Activated naive CD8-positive, alpha-beta T cell (primary cell): ENCODE measurements at regions not wholly inside any gene's neighbourhood (a gene's known extent, or its start where the extent isn't known, plus 50 kb on each side); places are given as distances from the start of the nearest gene placed in this dataset.

ENCODE experiments used
- H3K27ac Mint-ChIP-seq: one replicate; pipeline ENCODE4 v1.8.0; 2021; ENCODE audit warnings: mixed read lengths
- H3K27me3 Mint-ChIP-seq: one replicate; pipeline ENCODE4 v1.8.0; 2021; ENCODE audit warnings: mixed read lengths
- H3K36me3 Mint-ChIP-seq: one replicate; pipeline ENCODE4 v1.8.0; 2021; ENCODE audit warnings: mixed read lengths
- H3K4me1 Mint-ChIP-seq: one replicate; pipeline ENCODE4 v1.8.0; 2021; ENCODE audit warnings: low read depth, mixed read lengths
- H3K4me3 Mint-ChIP-seq: one replicate; pipeline ENCODE4 v1.8.0; 2021; ENCODE audit warnings: mild to moderate bottlenecking, mixed read lengths
- H3K9me3 Mint-ChIP-seq: one replicate; pipeline ENCODE4 v1.8.0; 2021; ENCODE audit warnings: low read depth, mixed read lengths

DNA sequence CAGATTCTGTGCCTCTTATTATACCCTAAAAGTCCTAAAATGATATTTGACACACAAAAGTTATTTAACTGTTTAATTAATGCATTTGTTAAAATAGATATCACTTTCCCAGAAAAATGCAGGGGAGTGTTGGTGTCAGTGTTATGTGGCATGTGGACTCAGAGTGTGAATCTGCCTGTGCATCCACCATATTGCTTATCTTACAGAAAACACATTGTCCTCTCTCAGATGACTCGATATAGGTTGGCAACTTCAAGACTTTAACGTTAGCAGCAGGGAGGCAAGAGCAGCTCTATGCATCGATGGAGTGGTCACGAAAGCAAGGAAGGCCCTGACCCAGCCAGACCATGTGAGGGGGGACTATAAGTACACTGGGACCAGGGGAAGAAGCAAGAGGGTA lies 165.4 kb upstream of the DCBLD2 start:
- peaks cover 9% of the 10 kb centered on the region for H3K27me3 Mint-ChIP-seq
- H3K4me3 Mint-ChIP-seq: no peak overlapping the region
- no peaks in the 10 kb centered on the region for H3K4me1 Mint-ChIP-seq
- H3K9me3 Mint-ChIP-seq: peaks cover 10% of the 10 kb centered on the region
- H3K27ac Mint-ChIP-seq: no peak overlapping the region
- H3K36me3 Mint-ChIP-seq: no peaks in the 10 kb centered on the region

DNA sequence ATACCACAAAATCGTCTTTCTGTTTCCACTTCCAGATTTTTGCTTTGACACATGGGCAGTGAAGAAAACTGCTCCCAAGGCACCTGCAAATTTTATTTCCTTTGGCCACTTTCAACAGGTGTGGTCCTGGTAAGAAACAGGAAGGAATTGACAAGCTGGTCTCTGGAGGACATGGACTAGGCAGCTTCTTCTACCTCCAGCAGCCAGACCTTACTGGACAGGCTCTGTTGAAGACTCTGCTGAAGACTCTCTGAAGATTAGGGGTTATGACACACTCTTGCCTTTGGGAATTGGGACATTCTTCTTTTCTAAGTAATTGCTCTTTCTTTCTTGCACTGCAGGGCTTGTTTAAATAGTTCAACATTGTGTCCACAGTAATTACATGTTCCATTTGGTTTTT lies 147.7 kb upstream of the DCBLD2 start:
- Mint-ChIP-seq H3K27ac (no peak overlapping the region), H3K9me3 (no peaks in the 10 kb centered on the region), H3K4me3 (no peak overlapping the region), H3K36me3 (no peaks in the 10 kb centered on the region), H3K27me3 (no peaks in the 10 kb centered on the region), H3K4me1 (no peaks in the 10 kb centered on the region)

DNA sequence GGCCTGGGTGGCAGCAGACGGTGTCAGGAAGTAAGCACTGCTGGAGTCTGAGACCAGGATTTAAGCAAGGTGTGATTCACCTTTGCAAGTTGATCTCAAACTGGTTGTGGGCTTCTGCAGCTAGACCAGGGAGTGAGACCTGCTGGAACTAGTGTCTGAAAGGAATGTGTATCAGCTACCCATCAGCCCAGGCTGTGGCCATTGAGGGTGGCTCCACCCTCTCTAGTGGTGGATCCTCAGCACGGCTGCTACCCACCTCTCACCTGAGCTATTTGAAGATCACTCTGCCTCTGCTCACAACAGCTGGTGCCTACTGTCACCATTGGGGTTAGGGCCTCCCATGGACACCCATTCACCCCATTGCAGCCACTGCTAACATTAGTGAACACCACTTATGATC lies 140.3 kb upstream of the DCBLD2 start:
- Mint-ChIP-seq H3K27ac (no peak overlapping the region), H3K9me3 (no peaks in the 10 kb centered on the region), H3K36me3 (no peaks in the 10 kb centered on the region), H3K4me1 (no peaks in the 10 kb centered on the region), H3K27me3 (peaks cover 2% of the 10 kb centered on the region), H3K4me3 (no peak overlapping the region)

DNA sequence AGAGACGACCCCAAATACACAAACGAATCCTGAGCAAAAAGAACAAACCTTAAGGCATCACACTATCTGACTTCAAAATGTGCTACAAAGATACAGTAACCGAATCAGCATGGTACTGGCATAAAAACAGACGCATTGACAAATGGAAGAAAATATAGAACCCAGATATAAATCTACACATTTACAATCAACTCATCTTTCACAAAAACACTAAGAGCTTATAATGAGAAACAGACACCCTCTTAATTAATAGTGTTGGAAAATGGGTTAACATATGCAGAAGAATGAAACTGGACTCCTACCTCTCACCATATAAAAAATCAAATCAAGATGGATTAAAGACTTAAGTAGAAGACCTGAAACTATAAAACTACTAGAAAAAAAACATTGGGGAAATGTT lies 130.3 kb upstream of the DCBLD2 start:
- Mint-ChIP-seq H3K4me3 (no peak overlapping the region), H3K27ac (no peak overlapping the region)

DNA sequence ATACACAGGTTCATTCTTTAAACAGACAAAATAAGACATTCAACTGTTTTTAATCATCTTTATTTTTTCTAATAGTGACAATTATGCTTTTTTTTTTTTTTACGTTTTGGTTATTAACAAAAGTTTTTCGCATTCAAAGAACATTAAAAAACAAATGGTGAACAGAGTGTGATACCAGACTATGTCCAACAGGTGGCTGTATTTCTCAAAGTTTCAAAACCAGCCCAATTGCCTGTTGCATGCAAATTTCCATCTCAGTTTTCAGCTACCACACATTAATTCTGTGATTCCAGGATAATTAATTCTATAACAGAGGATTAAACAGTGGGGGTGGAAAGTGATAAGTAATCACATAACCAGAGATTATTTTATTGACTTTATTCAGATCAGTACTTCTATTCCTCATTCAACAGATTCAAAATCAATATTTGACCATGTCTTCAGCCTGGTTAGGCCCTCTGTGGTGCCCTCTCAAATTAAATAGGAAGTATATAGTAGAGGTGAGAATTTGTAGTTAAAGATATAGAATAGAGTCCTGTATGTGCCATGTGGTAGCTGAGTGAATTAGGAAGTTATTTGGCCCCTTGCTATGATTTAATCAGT lies 122.2 kb upstream of the DCBLD2 start:
- Mint-ChIP-seq H3K4me3 (no peak overlapping the region), H3K27ac (no peak overlapping the region), H3K27me3 (peaks cover 11% of the 10 kb centered on the region), H3K4me1 (no peaks in the 10 kb centered on the region), H3K36me3 (peaks cover 5% of the 10 kb centered on the region), H3K9me3 (peaks cover 10% of the 10 kb centered on the region)

More for the DNA sequence above, 130.3 kb upstream of the DCBLD2 start:
- H3K4me1 Mint-ChIP-seq: no peaks in the 10 kb centered on the region
- peaks cover 12% of the 10 kb centered on the region for H3K9me3 Mint-ChIP-seq
- H3K27me3 Mint-ChIP-seq: peaks cover 6% of the 10 kb centered on the region
- peaks cover 5% of the 10 kb centered on the region for H3K36me3 Mint-ChIP-seq

DNA sequence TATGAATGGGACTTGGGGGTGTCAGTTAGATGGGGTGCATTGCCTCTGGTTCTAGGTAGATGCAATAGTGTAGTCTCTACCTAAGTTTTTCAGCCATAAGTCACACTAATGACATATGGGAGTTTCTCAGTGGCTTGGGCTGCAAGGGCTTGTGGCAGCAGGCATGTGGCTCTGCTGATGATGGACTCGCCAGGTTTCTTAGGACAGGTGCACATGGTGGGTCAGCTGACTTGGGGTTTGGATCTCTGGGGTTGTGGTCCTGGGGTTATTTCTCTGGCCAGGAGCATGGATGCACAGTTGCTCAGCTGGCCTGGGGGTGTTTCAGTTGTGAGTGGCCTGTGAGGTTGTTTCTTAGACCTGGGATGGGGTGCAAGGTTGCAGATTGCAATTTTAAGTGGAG lies 120.0 kb upstream of the DCBLD2 start:
- Mint-ChIP-seq H3K27me3 (peaks cover 5% of the 10 kb centered on the region), H3K4me1 (no peaks in the 10 kb centered on the region), H3K4me3 (no peak overlapping the region), H3K36me3 (no peaks in the 10 kb centered on the region), H3K27ac (no peak overlapping the region), H3K9me3 (no peaks in the 10 kb centered on the region)

DNA sequence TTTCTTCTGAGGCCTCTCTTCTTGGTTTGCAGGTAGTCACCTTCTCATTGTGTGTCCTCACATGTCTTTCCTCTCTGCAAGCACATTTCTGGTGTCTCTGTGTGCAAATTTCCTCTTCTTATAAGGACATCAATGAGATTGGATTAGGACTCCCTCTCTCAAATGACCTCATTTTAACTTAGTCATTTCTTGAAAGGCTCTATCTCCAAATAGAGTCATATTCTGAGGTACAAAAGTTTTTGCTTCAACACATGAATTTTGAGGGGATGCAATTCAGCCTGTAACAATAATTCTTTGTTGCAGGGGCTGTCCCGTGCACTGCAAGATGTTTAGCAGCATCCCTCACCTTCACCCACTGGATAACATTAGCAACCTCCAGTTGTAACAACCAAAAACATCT lies 115.0 kb upstream of the DCBLD2 start:
- H3K27ac Mint-ChIP-seq: no peak overlapping the region
- H3K36me3 Mint-ChIP-seq: no peaks in the 10 kb centered on the region
- no peak overlapping the region for H3K4me3 Mint-ChIP-seq
- H3K9me3 Mint-ChIP-seq: no peaks in the 10 kb centered on the region
- peaks cover 2% of the 10 kb centered on the region for H3K27me3 Mint-ChIP-seq
- no peaks in the 10 kb centered on the region for H3K4me1 Mint-ChIP-seq

DNA sequence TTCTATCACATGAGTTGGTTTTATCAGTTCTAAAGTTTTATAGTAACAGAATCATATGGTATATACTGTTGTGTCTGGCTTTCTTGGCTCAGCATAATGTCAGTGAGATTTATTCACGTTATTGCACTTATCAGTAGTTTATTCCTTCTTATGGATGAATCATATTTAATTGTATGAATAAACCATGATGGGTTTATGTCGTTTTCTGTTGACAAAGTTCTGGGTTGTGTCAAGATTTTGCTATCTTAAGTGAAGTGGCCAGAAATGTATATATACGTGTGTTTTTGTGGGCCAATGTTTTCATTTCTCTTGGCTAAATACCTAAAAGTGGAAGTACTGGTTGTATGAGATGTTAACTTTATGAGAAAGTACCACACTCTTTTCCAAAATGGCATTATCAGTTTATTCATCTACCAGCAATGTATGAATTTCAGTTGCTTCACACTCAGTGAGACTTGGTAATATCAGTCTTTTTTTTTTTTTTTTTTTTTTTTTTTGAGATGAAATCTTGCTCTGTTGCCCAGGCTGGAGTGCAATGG lies 112.4 kb upstream of the DCBLD2 start:
- H3K9me3 Mint-ChIP-seq: no peaks in the 10 kb centered on the region
- no peaks in the 10 kb centered on the region for H3K4me1 Mint-ChIP-seq
- H3K27me3 Mint-ChIP-seq: peaks cover 2% of the 10 kb centered on the region
- H3K4me3 Mint-ChIP-seq: no peak overlapping the region
- H3K36me3 Mint-ChIP-seq: no peaks in the 10 kb centered on the region
- no peak overlapping the region for H3K27ac Mint-ChIP-seq

DNA sequence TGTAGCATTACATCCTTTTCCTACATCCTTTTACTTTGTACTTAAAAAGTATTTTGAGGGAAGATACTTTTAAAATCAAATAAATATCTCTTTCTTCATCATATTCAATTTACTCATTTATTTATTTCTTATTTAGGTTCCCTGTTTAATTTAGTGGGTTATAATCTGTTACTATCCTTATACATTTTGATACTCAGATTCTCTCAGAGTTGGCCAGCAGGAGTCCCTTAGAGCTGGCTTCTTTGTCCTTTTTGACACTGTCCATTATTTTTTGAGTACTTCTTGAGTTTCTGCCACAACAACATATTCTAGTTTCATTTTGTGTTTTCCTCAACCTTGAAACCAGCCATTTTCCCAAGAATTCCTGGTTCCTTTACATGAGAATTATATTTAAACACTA lies 111.6 kb upstream of the DCBLD2 start:
- Mint-ChIP-seq H3K36me3 (no peaks in the 10 kb centered on the region), H3K4me1 (no peaks in the 10 kb centered on the region), H3K27ac (no peak overlapping the region), H3K27me3 (peaks cover 5% of the 10 kb centered on the region), H3K4me3 (no peak overlapping the region), H3K9me3 (no peaks in the 10 kb centered on the region)

DNA sequence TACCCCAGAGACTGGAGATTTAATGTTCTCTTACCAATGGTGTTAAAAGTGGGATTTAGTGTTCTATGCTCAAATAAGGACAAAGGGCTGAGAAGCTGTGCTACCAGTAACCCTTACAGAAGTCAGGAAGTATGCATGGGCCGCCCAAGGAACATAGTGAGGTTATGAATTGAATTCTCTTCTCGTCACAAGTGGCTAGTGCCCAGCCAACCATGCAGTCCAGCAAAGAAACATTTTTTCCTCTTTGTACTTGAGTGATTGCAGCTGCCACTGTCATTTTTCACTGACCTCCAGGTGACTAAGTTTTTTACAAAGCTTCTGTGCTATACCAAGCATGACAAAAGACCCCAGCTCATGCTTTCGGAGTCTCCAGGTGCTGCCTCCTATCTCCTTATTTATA lies 110.6 kb upstream of the DCBLD2 start:
- Mint-ChIP-seq H3K9me3 (no peaks in the 10 kb centered on the region), H3K36me3 (no peaks in the 10 kb centered on the region), H3K27me3 (peaks cover 8% of the 10 kb centered on the region), H3K4me1 (no peaks in the 10 kb centered on the region), H3K4me3 (no peak overlapping the region), H3K27ac (no peak overlapping the region)

DNA sequence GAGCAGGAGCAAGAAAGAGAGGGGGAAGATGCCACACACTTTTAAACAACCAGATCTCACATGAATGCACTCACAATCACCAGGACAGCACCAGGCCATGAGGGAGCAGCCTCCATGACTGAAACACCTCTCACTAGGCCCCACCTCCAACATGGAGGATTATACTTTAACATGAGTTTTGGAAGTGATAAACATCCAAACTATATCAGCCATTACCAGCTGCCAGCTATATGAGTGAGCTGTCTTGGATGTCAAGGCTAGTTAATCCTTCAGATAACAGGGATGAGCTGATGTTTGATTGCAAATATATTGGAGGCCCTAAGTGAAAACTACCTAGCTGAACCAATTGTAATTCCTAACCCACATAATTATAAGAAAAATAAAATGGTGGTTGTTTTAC lies 108.4 kb upstream of the DCBLD2 start:
- no peak overlapping the region for H3K27ac Mint-ChIP-seq
- peaks cover 9% of the 10 kb centered on the region for H3K27me3 Mint-ChIP-seq
- no peaks in the 10 kb centered on the region for H3K9me3 Mint-ChIP-seq
- no peaks in the 10 kb centered on the region for H3K4me1 Mint-ChIP-seq
- no peak overlapping the region for H3K4me3 Mint-ChIP-seq
- H3K36me3 Mint-ChIP-seq: no peaks in the 10 kb centered on the region

DNA sequence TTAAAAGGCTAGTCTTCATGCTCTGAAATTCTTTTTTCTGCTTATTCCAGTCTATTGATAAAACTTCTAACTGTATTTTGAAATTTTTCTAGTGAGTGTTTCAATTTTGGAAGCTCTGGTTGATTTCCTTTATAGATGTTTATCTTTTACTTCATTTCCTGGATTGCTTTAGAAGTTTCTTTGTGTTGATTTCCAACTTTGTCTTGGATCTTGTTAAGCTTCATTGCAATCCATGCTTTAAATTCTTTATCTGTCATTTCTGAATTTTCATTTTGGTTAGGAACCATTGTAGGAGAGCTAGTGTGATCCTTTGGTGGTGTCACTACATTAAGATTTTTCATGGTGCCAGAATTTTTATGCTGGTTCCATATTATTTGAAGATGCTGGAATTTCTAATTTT lies 105.2 kb upstream of the DCBLD2 start:
- peaks cover 7% of the 10 kb centered on the region for H3K27me3 Mint-ChIP-seq
- H3K27ac Mint-ChIP-seq: no peak overlapping the region
- H3K9me3 Mint-ChIP-seq: no peaks in the 10 kb centered on the region
- H3K4me1 Mint-ChIP-seq: no peaks in the 10 kb centered on the region
- no peaks in the 10 kb centered on the region for H3K36me3 Mint-ChIP-seq
- H3K4me3 Mint-ChIP-seq: no peak overlapping the region

DNA sequence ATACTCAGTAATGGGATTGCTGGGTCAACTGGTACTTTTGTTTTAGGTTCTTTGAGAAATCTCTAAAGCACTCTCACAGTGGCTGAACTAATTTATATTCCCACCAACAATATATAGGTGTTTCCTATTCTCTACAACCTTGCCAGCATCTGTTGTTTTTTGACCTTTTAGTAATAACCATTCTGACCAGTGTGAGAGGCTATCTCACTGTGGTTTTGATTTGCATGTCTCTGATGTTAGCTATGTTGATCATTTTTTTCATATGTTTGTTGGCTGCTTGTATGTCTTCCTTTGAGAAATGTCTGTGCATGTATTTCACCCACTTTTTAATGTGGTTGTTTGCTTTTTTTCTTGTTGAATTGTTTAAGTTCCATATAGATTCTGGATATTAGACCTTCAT lies 98.2 kb upstream of the DCBLD2 start:
- H3K9me3 Mint-ChIP-seq: no peaks in the 10 kb centered on the region
- peaks cover 7% of the 10 kb centered on the region for H3K27me3 Mint-ChIP-seq
- H3K4me1 Mint-ChIP-seq: no peaks in the 10 kb centered on the region
- no peak overlapping the region for H3K4me3 Mint-ChIP-seq
- H3K27ac Mint-ChIP-seq: no peak overlapping the region
- no peaks in the 10 kb centered on the region for H3K36me3 Mint-ChIP-seq

DNA sequence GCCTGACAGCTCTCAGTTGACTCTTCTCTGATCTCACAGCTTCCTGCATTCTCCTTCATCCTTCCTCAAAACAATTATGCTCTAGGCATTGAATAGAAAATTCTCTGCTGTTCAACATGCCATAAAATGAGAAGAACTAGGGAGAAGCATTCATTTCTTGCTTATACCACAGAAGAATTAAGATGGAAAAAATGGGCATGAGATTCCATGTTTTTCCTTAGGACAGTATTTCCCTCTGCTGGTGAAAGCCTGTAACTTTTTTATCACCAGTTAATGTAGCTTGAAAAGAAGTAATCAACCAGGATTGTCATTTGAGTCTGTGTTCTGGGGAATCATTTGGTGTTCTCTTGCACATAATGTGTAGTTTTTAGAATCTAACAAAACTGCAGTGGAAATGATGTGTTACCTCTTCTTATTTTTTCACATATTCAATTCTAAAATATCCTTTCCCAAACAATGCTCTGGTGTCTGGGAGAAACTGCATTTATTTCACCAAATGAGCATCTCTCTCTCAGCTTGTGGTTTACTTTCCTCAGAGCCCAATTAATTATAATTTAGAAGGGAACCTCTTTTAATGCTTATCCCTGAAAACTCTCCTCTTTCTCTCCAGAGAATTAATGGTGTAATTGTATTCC lies 92.8 kb upstream of the DCBLD2 start:
- no peaks in the 10 kb centered on the region for H3K27me3 Mint-ChIP-seq
- no peak overlapping the region for H3K4me3 Mint-ChIP-seq
- H3K36me3 Mint-ChIP-seq: no peaks in the 10 kb centered on the region
- no peak overlapping the region for H3K27ac Mint-ChIP-seq
- no peaks in the 10 kb centered on the region for H3K4me1 Mint-ChIP-seq
- H3K9me3 Mint-ChIP-seq: peaks cover 4% of the 10 kb centered on the region

DNA sequence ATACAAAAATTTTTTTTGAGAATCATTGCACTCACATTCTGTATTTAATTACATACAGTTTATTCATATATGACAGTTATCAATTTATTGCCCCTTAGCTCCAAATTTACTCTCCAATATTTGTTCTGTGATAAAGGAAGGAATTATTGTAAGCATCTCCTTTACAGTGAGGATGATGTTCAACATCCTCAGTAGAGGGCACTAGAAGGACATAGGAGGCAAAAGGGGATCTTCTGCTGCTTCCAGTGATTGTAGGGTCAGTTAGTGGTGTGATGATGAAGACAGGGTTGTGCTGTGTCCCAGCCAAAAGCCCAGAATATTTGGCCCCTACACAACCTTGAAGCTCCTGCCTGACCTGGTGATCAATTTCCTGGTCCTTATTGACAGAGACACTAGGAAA lies 89.9 kb upstream of the DCBLD2 start:
- Mint-ChIP-seq H3K27ac (no peak overlapping the region), H3K9me3 (peaks cover 4% of the 10 kb centered on the region), H3K36me3 (no peaks in the 10 kb centered on the region), H3K4me3 (no peak overlapping the region), H3K27me3 (peaks cover 2% of the 10 kb centered on the region), H3K4me1 (no peaks in the 10 kb centered on the region)

DNA sequence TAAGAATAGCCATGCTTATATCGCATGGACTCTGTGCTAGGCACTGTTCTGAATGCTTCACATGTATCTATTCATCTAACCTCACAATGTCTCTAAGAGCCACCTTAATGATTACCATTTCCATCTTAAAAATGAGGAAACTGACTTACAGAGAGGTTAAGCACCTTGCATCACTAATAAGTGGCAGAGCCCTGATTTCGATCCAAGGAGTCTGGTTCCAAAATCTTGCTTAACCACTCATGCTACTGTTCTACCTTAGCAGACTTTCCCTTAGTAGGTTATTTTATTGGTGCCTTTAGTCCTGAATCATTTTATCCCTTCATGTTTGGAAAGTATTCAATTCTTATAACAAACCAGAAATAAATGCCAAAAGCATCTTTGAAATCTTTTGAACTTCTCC lies 89.2 kb upstream of the DCBLD2 start:
- Mint-ChIP-seq H3K9me3 (peaks cover 4% of the 10 kb centered on the region), H3K27ac (no peak overlapping the region), H3K4me3 (no peak overlapping the region), H3K4me1 (no peaks in the 10 kb centered on the region), H3K36me3 (no peaks in the 10 kb centered on the region), H3K27me3 (peaks cover 3% of the 10 kb centered on the region)
